ACC112 (cell line): ENCODE measurements at regions not wholly inside any gene's neighbourhood (a gene's known extent, or its start where the extent isn't known, plus 50 kb on each side); places are given as distances from the start of the nearest gene placed in this dataset.

Experiments used
- H2AFZ ChIP-seq: fragments of 200-600 bp; sonication (generic); one replicate; pipeline ENCODE4 v1.6.0; 2017; ENCODE audit warnings: antibody characterized with exemption, low read length; ENCODE audit not compliant: unreplicated experiment
- H3K27ac ChIP-seq: fragments of 200-600 bp; sonication (generic); 2 replicates; pipeline ENCODE4 v1.5.1; 2014; ENCODE audit warnings: low read depth, mild to moderate bottlenecking, antibody characterized with exemption, low read length, moderate library complexity
- H3K27me3 ChIP-seq: fragments of 200-600 bp; sonication (generic); 2 replicates; pipeline ENCODE4 v1.6.1; 2014; ENCODE audit warnings: mild to moderate bottlenecking, antibody characterized with exemption, low read length, moderate library complexity, mixed read lengths; ENCODE audit not compliant: insufficient read depth
- H3K36me3 ChIP-seq: fragments of 200-600 bp; sonication (generic); 2 replicates; pipeline ENCODE4 v1.6.1; 2016; ENCODE audit warnings: mild to moderate bottlenecking, antibody characterized with exemption, low read length, moderate library complexity, mixed read lengths; ENCODE audit not compliant: insufficient read depth
- H3K4me1 ChIP-seq: fragments of 200-600 bp; sonication (generic); one replicate; pipeline ENCODE4 v1.6.1; 2016; ENCODE audit warnings: low read length, mixed read lengths; ENCODE audit not compliant: insufficient read depth, unreplicated experiment, control insufficient read depth
- H3K4me3 ChIP-seq: fragments of 200-600 bp; sonication (generic); 2 replicates; pipeline ENCODE4 v1.5.1; 2014; ENCODE audit warnings: mild to moderate bottlenecking, low read depth, low read length
- H3K79me2 ChIP-seq: fragments of 200-600 bp; sonication (generic); one replicate; pipeline ENCODE4 v1.6.0; 2016; ENCODE audit warnings: low read length; ENCODE audit not compliant: control insufficient read depth, unreplicated experiment, insufficient read depth

DNA sequence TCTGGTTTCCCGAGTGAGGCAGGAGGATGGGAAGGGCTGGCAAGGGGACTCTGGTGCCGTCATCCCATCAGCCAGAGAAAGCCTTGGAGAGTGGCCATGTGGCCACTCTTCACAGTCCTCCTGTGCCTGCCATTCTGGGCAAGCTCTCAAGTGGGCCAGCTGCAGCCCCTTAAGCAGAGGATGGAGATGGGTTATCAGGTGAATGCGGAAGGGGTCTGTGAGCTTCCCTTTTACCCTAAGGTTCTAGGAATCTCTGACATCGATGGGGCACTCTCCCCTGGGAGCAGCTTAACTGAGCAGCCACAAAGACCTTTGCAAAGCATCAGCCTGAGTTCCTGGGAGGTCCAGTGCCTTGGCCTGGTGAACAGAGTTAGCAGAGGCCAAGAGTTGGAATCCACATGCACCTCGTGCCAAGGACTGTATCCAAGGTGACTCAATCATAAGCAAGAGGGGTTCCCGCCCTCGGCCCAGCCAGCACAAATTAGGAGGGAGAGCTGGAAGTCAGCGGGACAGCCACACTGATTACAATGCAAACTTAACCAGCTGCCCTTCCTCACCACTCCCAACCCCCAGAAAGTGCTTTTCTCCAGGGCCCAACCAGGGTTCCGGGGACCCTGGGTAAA, 193.6 kb downstream of the BUD13 start:
- Histone ChIP-seq H2AFZ (no peak overlapping the region), H3K79me2 (no peaks in the 10 kb centered on the region), H3K27ac (no peak overlapping the region), H3K27me3 (peaks cover 48% of the 10 kb centered on the region), H3K36me3 (no peaks in the 10 kb centered on the region), H3K4me3 (no peak overlapping the region), H3K4me1 (no peaks in the 10 kb centered on the region)

DNA sequence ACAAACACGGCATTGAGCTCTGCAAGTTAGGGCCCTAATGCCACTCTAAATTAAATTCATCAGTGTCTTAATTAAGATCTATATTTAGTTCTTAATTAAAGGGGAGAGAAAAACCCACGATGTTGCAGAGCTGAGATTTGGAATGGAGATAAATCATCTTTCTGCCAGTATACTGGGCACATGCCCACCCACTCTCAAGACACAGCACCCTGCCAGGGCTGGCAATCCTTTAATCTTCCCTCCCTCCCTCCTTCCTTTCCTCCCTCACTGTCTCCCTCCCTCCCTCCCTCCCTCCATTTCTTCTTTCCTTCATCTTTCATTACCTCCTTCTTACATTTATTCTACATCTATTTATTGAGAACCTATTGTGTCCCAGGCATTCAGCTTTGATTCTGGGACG, 194.8 kb downstream of the BUD13 start:
- no peaks in the 10 kb centered on the region for H3K4me1 ChIP-seq
- no peak overlapping the region for H3K27ac ChIP-seq
- no peaks in the 10 kb centered on the region for H3K79me2 ChIP-seq
- H3K27me3 ChIP-seq: peaks cover 48% of the 10 kb centered on the region
- no peak overlapping the region for H2AFZ ChIP-seq
- no peak overlapping the region for H3K4me3 ChIP-seq
- H3K36me3 ChIP-seq: no peaks in the 10 kb centered on the region

DNA sequence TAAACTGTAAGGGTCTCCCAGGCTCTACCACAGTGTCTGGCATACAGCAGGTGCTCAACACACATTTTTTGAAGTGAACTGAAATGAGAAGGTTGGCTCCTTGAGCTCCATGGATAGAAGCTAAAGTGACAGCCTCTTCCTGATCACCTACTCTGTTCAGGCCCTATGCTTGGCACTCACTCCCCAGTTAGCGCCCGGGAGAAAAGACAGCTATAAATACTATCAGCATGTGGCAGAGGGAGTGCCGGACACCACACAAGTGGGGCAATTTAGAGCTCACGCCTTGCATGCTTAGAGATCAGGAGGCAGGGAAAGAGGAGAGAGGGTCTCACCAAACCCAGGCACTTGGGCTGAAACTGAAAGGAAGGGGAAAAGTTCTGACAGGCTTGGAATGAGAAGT, 195.5 kb downstream of the BUD13 start:
- Histone ChIP-seq H3K4me3 (no peak overlapping the region), H2AFZ (no peak overlapping the region), H3K79me2 (no peaks in the 10 kb centered on the region), H3K27ac (no peak overlapping the region), H3K4me1 (no peaks in the 10 kb centered on the region), H3K27me3 (peaks cover 47% of the 10 kb centered on the region), H3K36me3 (no peaks in the 10 kb centered on the region)

DNA sequence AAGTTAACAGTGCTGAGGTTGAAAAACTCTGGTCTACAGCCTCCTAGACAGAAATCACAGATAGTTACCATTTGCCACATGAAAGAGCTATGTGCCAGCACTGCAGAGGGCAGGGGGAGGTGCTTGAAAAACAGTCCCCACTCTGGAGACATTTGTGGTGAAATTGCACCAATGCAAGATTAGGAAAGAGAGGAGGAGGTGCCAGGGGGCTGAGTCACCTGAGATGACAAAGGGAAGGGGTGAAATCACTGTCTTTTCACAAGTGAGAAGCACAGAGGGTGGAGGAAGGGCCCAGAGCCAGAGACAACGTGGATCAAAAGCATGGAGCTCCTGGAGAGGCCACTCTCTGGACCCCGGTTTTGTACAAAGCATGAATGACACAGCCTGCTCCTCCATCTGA, 196.3 kb downstream of the BUD13 start:
- Histone ChIP-seq H3K36me3 (no peaks in the 10 kb centered on the region), H2AFZ (no peak overlapping the region), H3K79me2 (no peaks in the 10 kb centered on the region), H3K4me3 (no peak overlapping the region), H3K4me1 (no peaks in the 10 kb centered on the region), H3K27me3 (peaks cover 40% of the 10 kb centered on the region), H3K27ac (no peak overlapping the region)

DNA sequence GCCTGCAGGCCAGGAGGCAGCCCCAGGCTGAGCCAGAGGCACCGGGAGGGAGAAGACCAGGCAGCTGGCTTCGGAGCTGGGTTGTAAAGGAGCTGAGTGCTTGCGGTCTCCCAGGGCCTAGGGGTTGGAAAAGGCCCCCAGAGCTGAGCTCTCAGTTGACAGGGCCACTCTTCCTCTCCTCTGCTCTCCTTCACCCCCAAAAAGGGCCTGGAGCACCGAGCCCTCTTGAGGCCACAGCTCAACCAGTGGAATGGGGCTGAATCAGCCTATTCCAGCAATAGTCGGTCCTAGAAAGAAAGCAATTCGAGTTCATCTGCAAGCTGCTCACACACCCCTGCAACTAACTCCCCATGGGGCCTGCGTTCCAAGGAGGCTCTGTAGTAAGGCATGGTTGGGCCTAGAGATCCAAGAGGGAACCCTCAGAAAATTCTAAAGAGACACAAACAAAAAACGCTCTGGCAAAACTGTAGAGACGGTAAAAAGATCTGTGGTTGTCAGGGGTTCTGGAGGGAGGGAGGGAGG, 205.0 kb downstream of the BUD13 start:
- no peaks in the 10 kb centered on the region for H3K79me2 ChIP-seq
- no peak overlapping the region for H3K4me3 ChIP-seq
- no peaks in the 10 kb centered on the region for H3K36me3 ChIP-seq
- no peak overlapping the region for H2AFZ ChIP-seq
- H3K27me3 ChIP-seq: no peaks in the 10 kb centered on the region
- H3K27ac ChIP-seq: no peak overlapping the region
- H3K4me1 ChIP-seq: no peaks in the 10 kb centered on the region

DNA sequence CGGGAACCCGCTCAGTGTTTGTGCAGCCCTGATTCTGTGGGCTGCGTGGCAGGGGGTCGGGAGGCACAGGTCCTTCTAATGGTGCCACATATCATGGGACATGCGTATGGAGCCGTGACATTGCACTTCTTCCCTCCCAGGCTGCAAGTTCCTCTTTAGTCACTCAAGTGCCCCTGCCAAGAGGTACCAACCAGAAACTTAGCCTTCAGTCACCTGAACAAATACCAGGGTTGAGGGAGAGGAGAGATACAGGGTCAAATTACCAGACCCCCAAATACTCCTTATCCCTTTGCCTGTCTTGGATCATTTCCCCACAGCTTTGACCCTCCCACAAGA, 209.1 kb downstream of the BUD13 start:
- Histone ChIP-seq H3K4me3 (no peak overlapping the region), H3K79me2 (no peaks in the 10 kb centered on the region), H3K27me3 (no peaks in the 10 kb centered on the region), H3K36me3 (no peaks in the 10 kb centered on the region), H3K4me1 (no peaks in the 10 kb centered on the region), H2AFZ (no peak overlapping the region), H3K27ac (no peak overlapping the region)

DNA sequence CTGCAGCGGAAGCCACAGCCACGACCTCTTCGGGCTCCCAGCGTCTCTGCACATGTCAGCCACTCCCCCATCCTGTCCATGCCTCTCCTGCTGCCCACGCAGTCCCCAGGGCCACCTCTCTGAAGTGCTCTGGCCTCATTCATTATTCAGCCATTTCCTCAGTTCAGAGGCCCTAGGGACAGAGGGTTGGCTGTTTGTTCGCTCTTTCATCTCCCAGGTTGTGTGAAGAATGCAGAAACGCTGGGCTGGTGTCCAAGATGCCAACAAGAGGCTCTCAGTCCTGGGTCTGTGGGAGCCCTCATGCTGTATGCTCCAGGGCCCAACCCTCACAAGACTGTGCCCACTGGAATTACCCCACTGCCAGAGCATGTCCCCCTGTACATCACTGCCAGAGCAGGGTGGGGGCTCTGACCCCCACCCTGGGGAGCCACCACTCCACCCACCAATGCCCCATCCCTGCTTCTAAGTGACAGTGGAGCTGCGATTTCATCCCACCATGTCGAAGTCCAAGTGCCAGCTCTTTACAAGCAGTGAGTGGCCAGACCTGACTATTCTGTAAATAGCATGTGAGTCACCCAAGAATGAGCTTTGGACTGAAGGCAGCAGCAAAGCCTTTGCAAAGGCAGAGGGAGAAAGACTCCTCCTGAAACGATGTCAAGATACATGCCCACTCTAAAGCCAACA, 209.6 kb downstream of the BUD13 start:
- Histone ChIP-seq H3K4me1 (no peaks in the 10 kb centered on the region), H3K27me3 (no peaks in the 10 kb centered on the region), H3K79me2 (no peaks in the 10 kb centered on the region), H3K4me3 (no peak overlapping the region), H3K27ac (no peak overlapping the region), H2AFZ (no peak overlapping the region), H3K36me3 (no peaks in the 10 kb centered on the region)

DNA sequence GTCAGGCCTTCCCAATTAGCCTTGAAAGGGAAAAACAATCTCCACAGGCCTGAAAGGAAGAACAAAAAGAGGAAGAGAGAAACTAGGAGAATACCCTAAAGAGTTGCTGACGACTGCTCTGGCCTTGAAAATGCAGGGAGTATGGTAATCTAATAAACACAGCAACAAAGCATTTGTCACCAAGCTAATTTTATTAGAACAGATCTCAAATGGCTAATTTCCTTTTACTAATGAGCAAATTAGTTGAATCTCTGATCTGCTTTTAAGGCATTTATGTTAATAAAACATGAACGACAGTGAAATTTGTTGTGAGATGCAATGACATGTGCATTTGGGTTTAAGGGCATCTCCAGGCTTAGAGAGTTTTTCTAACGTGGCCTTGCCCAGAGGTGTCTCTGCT, 212.2 kb downstream of the BUD13 start:
- H3K4me1 ChIP-seq: no peaks in the 10 kb centered on the region
- H3K36me3 ChIP-seq: no peaks in the 10 kb centered on the region
- no peak overlapping the region for H3K27ac ChIP-seq
- H3K79me2 ChIP-seq: no peaks in the 10 kb centered on the region
- no peaks in the 10 kb centered on the region for H3K27me3 ChIP-seq
- no peak overlapping the region for H3K4me3 ChIP-seq
- H2AFZ ChIP-seq: no peak overlapping the region

DNA sequence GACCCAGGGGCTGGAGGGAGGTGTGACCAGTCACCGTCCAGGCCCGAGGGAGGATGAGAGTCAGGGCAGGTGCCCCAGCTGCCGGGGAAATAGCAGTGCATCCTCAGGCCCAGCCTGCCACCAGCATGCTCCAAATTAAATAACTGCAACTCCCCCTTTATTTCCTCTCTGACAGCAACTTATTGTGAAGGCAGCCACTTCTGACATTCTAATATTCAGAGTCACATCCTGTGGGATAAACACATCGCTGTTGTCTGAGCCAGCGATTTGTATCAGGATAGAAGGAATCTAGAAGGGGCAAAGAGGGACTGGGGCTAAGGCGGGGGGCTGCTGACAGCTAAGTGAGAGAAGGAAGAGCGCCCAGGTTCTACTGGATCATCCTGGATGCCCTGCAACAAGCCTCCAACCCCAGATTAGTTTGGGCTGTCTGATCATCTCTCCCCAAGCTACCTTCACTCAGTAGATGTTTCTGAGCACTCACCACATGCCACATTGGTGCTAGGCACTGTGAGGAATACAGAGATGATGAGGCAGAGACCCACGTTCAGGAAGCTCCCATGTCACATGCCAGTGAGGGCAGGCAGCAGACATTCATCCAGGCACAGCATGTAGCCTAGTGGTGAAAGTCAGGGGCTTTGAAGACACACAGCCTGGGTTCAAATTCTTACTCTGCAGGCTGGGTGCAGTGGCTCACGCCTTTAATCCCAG, 214.1 kb downstream of the BUD13 start:
- Histone ChIP-seq H2AFZ (no peak overlapping the region), H3K4me1 (no peaks in the 10 kb centered on the region), H3K79me2 (no peaks in the 10 kb centered on the region)

DNA sequence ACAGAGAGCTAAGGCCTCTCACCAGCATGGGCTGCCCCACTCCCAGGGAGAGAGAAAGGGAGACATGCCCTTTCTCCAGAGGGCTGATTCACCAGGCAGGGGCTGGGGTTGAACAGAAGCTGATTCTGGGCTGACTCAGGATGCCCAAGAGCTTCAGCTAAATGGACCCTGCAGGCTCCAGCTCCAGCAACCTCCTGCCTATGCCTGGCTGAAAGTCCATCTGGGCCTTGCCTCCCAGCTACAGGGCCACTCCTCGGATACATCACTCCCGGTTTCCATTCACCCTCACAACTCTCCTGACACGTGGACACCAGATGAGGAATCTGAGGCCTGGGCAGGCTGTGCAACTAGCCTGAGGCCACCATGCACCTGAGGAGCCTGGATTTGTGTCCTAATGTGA, 215.5 kb downstream of the BUD13 start:
- no peaks in the 10 kb centered on the region for H3K36me3 ChIP-seq
- H3K27me3 ChIP-seq: no peaks in the 10 kb centered on the region
- H2AFZ ChIP-seq: no peak overlapping the region
- no peaks in the 10 kb centered on the region for H3K79me2 ChIP-seq
- H3K27ac ChIP-seq: no peak overlapping the region
- no peaks in the 10 kb centered on the region for H3K4me1 ChIP-seq
- H3K4me3 ChIP-seq: no peak overlapping the region

More for the DNA sequence above, 214.1 kb downstream of the BUD13 start:
- Histone ChIP-seq H3K27ac (no peak overlapping the region), H3K4me3 (no peak overlapping the region), H3K27me3 (no peaks in the 10 kb centered on the region), H3K36me3 (no peaks in the 10 kb centered on the region)

DNA sequence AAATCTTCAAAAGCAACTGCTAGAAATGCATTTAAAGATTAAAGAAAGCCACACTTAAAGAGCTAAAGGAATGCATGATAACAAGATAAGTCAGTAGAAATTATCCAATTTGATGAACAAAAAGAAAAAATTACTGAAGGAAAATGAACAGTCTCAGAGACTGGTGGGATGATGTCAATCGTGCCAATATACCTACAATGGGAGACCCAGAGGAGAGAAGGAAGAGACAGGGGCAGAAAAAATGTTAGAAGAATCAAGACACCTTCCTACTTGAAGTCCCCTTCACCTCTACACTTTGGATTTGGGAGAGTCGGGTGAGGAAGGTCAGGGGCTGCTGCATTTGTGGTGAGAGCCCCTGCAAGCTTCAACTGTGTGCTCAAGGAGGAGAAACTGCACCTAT, 216.3 kb downstream of the BUD13 start:
- Histone ChIP-seq H3K27me3 (no peaks in the 10 kb centered on the region), H3K79me2 (no peaks in the 10 kb centered on the region), H2AFZ (no peak overlapping the region), H3K4me3 (no peak overlapping the region), H3K4me1 (no peaks in the 10 kb centered on the region), H3K36me3 (no peaks in the 10 kb centered on the region), H3K27ac (no peak overlapping the region)
